ENCODE measurements at regions not wholly inside any gene's neighbourhood (a gene's known extent, or its start where the extent isn't known, plus 50 kb on each side); places are given as distances from the start of the nearest gene placed in this dataset.

DNA sequence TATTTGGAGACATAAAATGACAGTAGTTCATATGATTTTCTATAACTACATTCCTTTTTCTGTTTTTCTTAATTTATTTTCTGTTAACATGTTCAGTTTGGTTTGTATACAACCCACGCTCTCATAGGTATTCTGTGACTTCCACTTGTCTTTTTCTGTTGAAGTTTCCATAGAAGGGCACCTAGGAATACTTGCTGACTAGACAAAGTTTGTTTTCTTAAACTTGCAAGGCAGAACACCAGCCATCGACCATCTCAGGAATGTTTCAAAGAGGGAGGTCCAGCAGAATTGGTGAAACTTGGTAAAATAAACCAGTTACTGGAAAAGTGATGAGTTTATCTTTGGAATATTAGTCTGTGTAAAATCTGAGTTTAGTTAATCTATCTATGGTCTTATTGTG lies 403.2 kb upstream of the CADM2 start:
- Histone ChIP-seq H3K36me3 (ENCODE audit: control insufficient read depth in 2 of 2, extremely low read depth in 1 of 2, insufficient read depth in 2 of 2, low read length in 2 of 2) (no peaks in the 10 kb centered on the region), H3K4me3 (ENCODE audit: control insufficient read depth in 2 of 3, extremely low read depth in 1 of 3, insufficient read depth in 2 of 3, low read depth in 1 of 3, low read length in 3 of 3) (no peak overlapping the region), H3K4me2 (ENCODE audit: control insufficient read depth, extremely low read depth, insufficient read depth, low read depth, low read length) (no peak overlapping the region), H3K4me1 (ENCODE audit: control insufficient read depth, extremely low read depth, insufficient read depth, low read length) (no peaks in the 10 kb centered on the region), H3K9me1 (ENCODE audit: control insufficient read depth, extremely low read depth, insufficient read depth, low read length) (no peaks in the 10 kb centered on the region), H4K20me1 (ENCODE audit: control insufficient read depth, extremely low read depth, insufficient read depth, low read length) (no peaks in the 10 kb centered on the region), H3K27me3 (ENCODE audit: control insufficient read depth, extremely low read depth, insufficient read depth, low read length) (no peaks in the 10 kb centered on the region), H2AFZ (ENCODE audit: control insufficient read depth, low read length) (no peak overlapping the region), H3K79me2 (ENCODE audit: control insufficient read depth, insufficient read depth, low read length) (no peaks in the 10 kb centered on the region), H3K9me3 (ENCODE audit: control insufficient read depth, low read depth, low read length) (no peaks in the 10 kb centered on the region), H3K9ac (ENCODE audit: control insufficient read depth, extremely low read depth, insufficient read depth, low read length) (no peak overlapping the region), H3K27ac (ENCODE audit: control insufficient read depth, insufficient read depth, low read length) (no peak overlapping the region)
- FAIRE-seq (no peak), DNase-seq (ENCODE audit: low read depth, low spot score) (no peak)
- dilution Hi-C loops (cut with MboI; ENCODE audit: extremely low pct_ligation_motif_present, low sequenced_read_pairs): no loop called here
- TF ChIP-seq, protein P1, sequence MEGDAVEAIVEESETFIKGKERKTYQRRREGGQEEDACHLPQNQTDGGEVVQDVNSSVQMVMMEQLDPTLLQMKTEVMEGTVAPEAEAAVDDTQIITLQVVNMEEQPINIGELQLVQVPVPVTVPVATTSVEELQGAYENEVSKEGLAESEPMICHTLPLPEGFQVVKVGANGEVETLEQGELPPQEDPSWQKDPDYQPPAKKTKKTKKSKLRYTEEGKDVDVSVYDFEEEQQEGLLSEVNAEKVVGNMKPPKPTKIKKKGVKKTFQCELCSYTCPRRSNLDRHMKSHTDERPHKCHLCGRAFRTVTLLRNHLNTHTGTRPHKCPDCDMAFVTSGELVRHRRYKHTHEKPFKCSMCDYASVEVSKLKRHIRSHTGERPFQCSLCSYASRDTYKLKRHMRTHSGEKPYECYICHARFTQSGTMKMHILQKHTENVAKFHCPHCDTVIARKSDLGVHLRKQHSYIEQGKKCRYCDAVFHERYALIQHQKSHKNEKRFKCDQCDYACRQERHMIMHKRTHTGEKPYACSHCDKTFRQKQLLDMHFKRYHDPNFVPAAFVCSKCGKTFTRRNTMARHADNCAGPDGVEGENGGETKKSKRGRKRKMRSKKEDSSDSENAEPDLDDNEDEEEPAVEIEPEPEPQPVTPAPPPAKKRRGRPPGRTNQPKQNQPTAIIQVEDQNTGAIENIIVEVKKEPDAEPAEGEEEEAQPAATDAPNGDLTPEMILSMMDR (optimal IDR thresholded peaks at IDR 0.05 in 1 of 3, IDR thresholded peaks at IDR 0.05 in 1 of 3, conservative IDR thresholded peaks at IDR 0.05 in 1 of 3; ENCODE audit: extremely low read depth in 1 of 3, insufficient read depth in 2 of 3, low read length in 3 of 3): no peak
- TF ChIP-seq EZH2 (IDR thresholded peaks at IDR 0.05; ENCODE audit: low read length): no peak

DNA sequence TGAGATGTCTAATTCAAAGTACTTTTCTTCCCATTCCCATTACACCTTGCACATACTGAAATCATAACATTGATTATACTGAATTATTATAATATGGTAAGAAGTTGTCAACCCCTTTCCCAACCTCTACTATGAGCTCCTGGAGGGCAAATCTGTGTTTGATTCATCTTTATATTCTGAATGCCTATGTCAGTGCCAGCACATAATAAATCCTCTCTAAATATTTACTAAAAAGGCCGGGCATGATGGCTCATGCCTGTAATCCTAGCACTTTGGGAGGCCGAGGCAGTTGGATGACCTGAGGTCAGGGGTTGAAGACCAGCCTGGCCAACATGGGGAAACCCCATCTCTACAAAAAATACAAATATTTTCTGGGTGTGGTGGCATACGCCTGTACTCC lies 392.5 kb upstream of the CADM2 start:
- FAIRE-seq (no peak), DNase-seq (ENCODE audit: low read depth, low spot score) (no peak)
- H3K4me1 ChIP-seq (ENCODE audit: control insufficient read depth, extremely low read depth, insufficient read depth, low read length): no peaks in the 10 kb centered on the region
- no peak overlapping the region for H3K9ac ChIP-seq (ENCODE audit: control insufficient read depth, extremely low read depth, insufficient read depth, low read length)
- H3K27me3 ChIP-seq (ENCODE audit: control insufficient read depth, extremely low read depth, insufficient read depth, low read length): no peaks in the 10 kb centered on the region
- H3K79me2 ChIP-seq (ENCODE audit: control insufficient read depth, insufficient read depth, low read length): no peaks in the 10 kb centered on the region
- no peaks in the 10 kb centered on the region for H4K20me1 ChIP-seq (ENCODE audit: control insufficient read depth, extremely low read depth, insufficient read depth, low read length)
- no peak for TF ChIP-seq EZH2 (IDR thresholded peaks at IDR 0.05; ENCODE audit: low read length)
- H3K9me1 ChIP-seq (ENCODE audit: control insufficient read depth, extremely low read depth, insufficient read depth, low read length): no peaks in the 10 kb centered on the region
- dilution Hi-C loops (cut with MboI; ENCODE audit: extremely low pct_ligation_motif_present, low sequenced_read_pairs): no loop called here
- H3K36me3 ChIP-seq (ENCODE audit: control insufficient read depth in 2 of 2, extremely low read depth in 1 of 2, insufficient read depth in 2 of 2, low read length in 2 of 2): no peaks in the 10 kb centered on the region
- no peak overlapping the region for H3K4me3 ChIP-seq (ENCODE audit: control insufficient read depth in 2 of 3, extremely low read depth in 1 of 3, insufficient read depth in 2 of 3, low read depth in 1 of 3, low read length in 3 of 3)
- no peak overlapping the region for H3K4me2 ChIP-seq (ENCODE audit: control insufficient read depth, extremely low read depth, insufficient read depth, low read depth, low read length)
- H3K27ac ChIP-seq (ENCODE audit: control insufficient read depth, insufficient read depth, low read length): no peak overlapping the region
- H3K9me3 ChIP-seq (ENCODE audit: control insufficient read depth, low read depth, low read length): peaks cover 2% of the 10 kb centered on the region
- no peak overlapping the region for H2AFZ ChIP-seq (ENCODE audit: control insufficient read depth, low read length)

DNA sequence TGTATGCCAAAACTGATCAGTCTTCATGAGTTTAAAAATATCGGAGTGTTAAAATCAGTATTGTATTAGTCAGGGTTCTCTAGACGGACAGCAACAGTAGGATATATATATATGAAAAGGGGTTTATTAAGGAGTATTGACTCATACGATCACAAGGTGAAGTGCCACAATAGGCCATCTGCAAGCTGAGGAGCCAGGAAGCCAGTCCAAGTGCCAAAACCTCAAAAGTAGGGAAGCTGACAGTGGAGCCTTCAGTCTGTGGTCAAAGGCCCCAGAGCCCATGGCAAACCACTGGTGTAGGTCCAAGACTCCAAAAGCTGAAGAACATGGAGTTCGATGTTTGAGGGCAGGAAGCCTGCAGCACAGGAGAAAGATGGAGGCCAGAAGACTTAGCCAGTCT lies 391.0 kb upstream of the CADM2 start:
- Histone ChIP-seq H3K4me1 (ENCODE audit: control insufficient read depth, extremely low read depth, insufficient read depth, low read length) (no peaks in the 10 kb centered on the region), H3K9me1 (ENCODE audit: control insufficient read depth, extremely low read depth, insufficient read depth, low read length) (no peaks in the 10 kb centered on the region), H3K36me3 (ENCODE audit: control insufficient read depth in 2 of 2, extremely low read depth in 1 of 2, insufficient read depth in 2 of 2, low read length in 2 of 2) (no peaks in the 10 kb centered on the region), H3K4me3 (ENCODE audit: control insufficient read depth in 2 of 3, extremely low read depth in 1 of 3, insufficient read depth in 2 of 3, low read depth in 1 of 3, low read length in 3 of 3) (no peak overlapping the region), H2AFZ (ENCODE audit: control insufficient read depth, low read length) (no peak overlapping the region), H3K9ac (ENCODE audit: control insufficient read depth, extremely low read depth, insufficient read depth, low read length) (no peak overlapping the region), H3K79me2 (ENCODE audit: control insufficient read depth, insufficient read depth, low read length) (no peaks in the 10 kb centered on the region), H3K27ac (ENCODE audit: control insufficient read depth, insufficient read depth, low read length) (no peak overlapping the region), H3K4me2 (ENCODE audit: control insufficient read depth, extremely low read depth, insufficient read depth, low read depth, low read length) (no peak overlapping the region), H3K27me3 (ENCODE audit: control insufficient read depth, extremely low read depth, insufficient read depth, low read length) (no peaks in the 10 kb centered on the region), H4K20me1 (ENCODE audit: control insufficient read depth, extremely low read depth, insufficient read depth, low read length) (no peaks in the 10 kb centered on the region), H3K9me3 (ENCODE audit: control insufficient read depth, low read depth, low read length) (peaks cover 2% of the 10 kb centered on the region)
- FAIRE-seq (no peak), DNase-seq (ENCODE audit: low read depth, low spot score) (no peak)
- dilution Hi-C loops (cut with MboI; ENCODE audit: extremely low pct_ligation_motif_present, low sequenced_read_pairs): no loop called here
- TF ChIP-seq, protein P1 (optimal IDR thresholded peaks at IDR 0.05 in 1 of 3, IDR thresholded peaks at IDR 0.05 in 1 of 3, conservative IDR thresholded peaks at IDR 0.05 in 1 of 3; ENCODE audit: extremely low read depth in 1 of 3, insufficient read depth in 2 of 3, low read length in 3 of 3): no peak
